OCI-LY7 (cell line): ENCODE measurements at regions not wholly inside any gene's neighbourhood (a gene's known extent, or its start where the extent isn't known, plus 50 kb on each side); places are given as distances from the start of the nearest gene placed in this dataset.

ENCODE experiments used
- CTCF ChIP-seq: fragments of 200-600 bp; sonication (generic); conservative IDR thresholded peaks from 2 replicates; pipeline ENCODE4 v1.5.1; 2014; ENCODE audit warnings: mild to moderate bottlenecking, antibody characterized with exemption, low read length, moderate library complexity, mixed read lengths
- EZH2phosphoT487 ChIP-seq: fragments of 200-600 bp; sonication (generic); IDR thresholded peaks from 2 replicates; pipeline ENCODE4 v1.6.1; 2018; ENCODE audit warnings: low read depth, borderline replicate concordance, mild to moderate bottlenecking, mixed run types, antibody characterized with exemption, low read length, moderate library complexity, mixed read lengths

- TF ChIP-seq CTCF (peak; percentile 75), EZH2phosphoT487 (no peak)
Observed at GRCh38 chr18:44130376-44130942, 550.2 kb upstream of the SETBP1 start.
